ENCODE measurements at regions not wholly inside any gene's neighbourhood (a gene's known extent, or its start where the extent isn't known, plus 50 kb on each side); places are given as distances from the start of the nearest gene placed in this dataset.
"Not testable (repeated sequence)": the region's sequence is repeated elsewhere in the genome, so short reads cannot be mapped to it uniquely, and the experiment has no call there.

DNA sequence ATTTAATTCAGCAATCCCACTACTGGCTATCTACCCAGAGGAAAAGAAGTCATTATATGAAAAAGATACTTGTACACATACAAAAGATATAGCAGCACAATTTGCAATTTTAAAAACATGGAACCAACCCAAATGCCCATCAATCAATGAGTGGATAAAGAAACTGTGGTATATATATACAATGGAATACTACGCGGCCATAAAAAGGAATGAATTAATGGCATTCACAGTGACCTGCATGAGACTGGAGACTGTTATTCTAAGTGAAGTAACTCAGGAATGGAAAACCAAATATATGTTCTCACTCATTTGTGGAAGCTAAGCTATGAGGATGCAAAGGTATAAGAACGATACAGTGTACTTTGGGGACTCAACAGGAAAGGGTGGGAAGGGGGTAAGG is 102.8 kb upstream of the KCNMA1 start:
- DNase-seq: not testable (repeated sequence)

- DNase-seq: no peak
Measured at GRCh38 chr10:77738496-77739158, 101.0 kb upstream of the KCNMA1 start.

GRCh38 chr10:77737608-77738007 is 100.0 kb upstream of the KCNMA1 start:
- no peak for DNase-seq

DNA sequence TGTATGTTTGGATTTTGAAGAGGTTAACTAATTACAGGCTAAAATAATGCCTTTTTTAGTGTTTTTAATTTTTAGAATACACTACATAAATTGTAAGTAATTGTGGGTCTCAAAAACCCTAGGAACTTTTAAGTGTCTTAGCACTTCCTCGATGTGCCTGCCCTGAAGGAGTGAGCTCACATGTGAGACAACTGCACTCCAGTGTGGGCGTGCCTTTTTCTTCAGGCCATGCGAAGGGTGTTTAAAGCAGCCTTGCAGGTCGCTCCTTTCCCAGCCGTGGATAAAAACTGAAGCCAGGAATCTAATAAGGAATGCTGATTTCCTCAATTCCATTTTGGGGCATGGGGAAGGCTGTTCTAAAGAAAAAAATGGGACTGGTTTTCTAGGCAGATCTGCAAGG is 97.5 kb upstream of the KCNMA1 start:
- not testable (repeated sequence) for DNase-seq

- no peak for DNase-seq
Measured at GRCh38 chr10:77732213-77733003, 94.8 kb upstream of the KCNMA1 start.

DNA sequence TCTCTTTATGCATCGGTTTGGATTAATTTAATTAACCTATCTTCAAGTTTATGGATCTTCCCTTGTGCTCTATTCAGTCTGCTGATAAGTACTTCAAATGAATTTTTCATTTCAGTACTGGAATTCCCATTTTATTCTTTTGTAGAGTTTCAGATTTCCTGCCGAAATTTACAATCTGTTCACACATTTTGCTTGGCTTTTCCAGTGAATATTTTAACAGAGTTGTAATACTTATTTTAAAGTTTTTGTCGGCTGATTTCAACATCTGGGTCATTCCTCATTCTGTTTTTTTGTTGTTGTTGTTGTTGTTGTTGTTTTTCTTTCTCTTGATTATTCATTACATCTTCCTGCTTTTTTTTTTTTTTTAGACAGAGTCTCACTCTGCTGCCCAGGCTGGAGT is 89.9 kb upstream of the KCNMA1 start:
- no peak for DNase-seq

- DNase-seq: no peak
Measured at GRCh38 chr10:77726732-77727131, 89.1 kb upstream of the KCNMA1 start.

DNA sequence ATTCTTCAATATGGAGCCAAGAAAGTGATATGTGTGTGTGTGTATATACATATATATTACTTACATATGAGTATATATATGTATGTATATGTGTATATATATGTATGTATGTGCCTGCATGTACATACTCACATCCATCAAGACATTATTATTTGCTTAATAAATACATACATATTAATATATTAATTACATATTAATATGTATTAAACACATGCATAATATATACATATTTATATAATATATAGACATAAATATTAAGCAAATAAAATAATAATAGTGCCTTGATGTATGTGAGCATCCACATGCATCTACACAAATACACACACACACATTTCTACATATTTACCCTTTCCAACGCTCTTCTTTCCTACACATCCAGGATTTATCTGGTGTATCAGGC is 88.7 kb upstream of the KCNMA1 start:
- no peak for DNase-seq

DNA sequence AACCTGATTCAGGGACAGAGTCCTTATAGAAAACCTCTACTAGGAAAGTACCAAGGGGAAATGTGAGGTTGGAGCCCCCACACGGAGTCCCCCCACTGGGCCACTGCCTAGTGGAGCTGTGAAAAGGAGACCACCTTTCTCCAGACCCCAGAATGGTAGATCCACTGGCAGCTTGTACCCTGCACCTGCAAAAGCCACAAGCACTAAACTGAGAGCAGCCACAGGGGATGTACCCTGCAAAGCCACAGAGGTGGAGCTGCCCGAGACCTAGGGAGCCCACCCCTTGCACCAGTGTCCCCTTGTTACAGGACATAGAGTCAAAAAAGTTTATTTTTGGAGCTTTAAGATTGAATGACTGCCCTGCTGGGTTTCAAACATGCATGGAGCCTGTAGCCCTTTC is 87.2 kb upstream of the KCNMA1 start:
- no peak for DNase-seq

DNA sequence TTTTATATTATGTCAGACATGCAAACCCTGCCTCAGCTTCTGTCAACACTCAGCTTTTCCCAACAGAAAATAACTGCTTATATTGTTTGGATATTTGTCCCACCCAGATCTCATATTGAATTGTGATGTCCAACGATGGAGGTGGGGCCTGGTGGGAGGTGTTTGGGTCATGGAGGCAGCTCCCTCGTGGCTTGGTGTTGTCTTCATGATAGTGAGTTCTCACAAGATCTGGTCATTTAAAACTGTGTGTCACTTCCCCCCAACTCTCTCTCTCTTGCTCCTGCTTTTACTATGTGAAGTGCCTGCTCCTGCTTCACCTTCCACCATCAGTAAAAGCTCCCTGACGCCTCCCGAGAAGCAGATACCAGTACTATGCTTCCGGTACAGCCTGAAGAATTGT is 85.8 kb upstream of the KCNMA1 start:
- DNase-seq: no peak

DNA sequence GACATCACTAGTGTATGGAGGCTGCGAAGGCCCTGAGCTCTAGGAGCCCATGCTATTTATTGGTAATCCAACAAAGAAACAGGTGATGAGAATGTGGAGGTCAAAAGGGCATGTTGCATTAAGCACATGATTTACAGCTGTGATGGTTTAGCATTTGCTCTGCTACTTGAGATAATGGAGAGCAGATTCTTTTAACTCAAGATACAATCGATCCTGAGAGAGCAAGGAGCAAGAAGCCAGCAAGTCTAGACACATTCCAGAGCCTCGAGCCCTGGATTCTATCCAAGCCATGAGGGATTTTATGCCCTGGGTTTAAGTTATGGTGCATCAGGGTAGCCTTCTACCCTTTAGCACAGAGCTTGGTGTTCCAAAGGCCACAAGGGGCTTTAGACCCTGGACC is 85.3 kb upstream of the KCNMA1 start:
- DNase-seq: not testable (repeated sequence)

DNA sequence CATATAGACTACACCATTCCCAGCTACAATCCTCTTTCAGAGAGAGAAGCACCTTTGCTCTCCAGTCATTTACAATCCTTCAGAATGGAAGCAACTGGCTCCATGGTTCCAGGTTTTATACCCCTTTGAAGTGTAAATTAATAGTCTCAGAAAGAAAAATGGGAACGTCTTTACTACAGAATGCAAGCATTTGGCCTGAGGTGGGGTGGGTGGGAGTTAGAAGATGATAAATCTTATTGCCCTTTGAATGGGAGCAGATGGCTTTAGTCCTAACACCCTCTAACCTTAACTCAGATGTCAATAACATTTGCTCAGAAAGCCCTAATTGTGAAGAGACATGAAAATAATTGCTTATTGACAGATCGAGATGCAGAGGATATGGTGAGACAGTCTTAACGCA is 84.2 kb upstream of the KCNMA1 start:
- DNase-seq: no peak

DNA sequence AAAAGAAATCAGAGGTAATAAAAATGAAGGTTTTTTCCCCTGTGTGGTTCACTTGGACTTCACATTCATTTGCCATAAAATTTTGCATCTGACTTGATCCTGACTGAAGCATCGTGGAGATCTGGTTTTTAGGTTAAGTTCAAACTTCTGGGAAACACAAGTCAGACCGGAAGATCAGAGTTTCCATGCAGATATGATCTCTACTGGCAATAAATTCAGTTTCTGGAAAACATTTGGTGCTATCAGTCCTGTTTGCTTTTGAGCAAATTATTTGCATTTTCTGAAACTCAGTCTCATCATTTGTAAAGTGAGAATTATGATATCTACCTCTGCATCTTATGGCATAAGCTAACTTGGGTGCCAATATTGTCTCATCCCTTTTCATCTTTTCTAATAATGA is 81.3 kb upstream of the KCNMA1 start:
- no peak for DNase-seq

DNA sequence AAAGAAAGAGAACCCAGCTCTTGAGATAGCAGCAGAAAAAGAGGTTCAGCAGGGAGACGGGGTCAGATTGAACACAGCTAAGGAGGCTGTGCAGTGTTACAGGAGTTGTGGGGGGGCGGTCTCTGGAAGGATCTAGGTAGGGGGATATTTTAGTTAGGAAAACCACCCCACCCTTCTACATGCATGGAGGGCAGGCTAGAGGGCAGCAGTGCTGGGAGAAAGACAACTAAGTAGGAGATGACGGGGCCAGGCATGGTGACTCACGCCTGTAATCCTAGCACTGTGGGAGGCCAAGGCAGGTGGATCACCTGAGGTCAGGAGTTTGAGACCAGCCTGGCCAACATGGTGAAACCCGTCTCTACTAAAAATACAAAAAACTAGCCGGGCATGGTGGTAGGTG is 80.7 kb upstream of the KCNMA1 start:
- not testable (repeated sequence) for DNase-seq

- DNase-seq: no peak
Measured at GRCh38 chr10:77717336-77717735, 79.7 kb upstream of the KCNMA1 start.

- DNase-seq: peak; percentile 44
Measured at GRCh38 chr10:77716458-77717317, 79.1 kb upstream of the KCNMA1 start.

DNA sequence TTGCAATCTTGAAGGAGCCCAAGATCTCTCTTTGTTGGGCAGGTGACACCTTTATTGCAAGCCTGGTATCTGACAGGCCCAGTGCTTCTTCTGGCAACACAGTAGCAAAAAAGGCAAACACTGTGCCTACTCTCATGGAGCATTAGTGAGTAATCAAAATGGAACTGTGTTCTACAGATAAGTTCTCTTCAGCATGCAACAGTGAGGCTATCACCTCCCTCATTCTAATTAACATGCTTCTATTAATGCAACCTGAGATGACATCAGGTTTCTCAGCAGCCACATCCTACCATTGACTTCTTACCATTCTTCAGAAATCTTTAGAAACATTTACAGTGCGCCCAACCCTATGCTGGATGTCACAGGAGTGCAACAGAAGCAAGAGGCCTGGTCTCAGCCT is 77.9 kb upstream of the KCNMA1 start:
- no peak for DNase-seq

DNA sequence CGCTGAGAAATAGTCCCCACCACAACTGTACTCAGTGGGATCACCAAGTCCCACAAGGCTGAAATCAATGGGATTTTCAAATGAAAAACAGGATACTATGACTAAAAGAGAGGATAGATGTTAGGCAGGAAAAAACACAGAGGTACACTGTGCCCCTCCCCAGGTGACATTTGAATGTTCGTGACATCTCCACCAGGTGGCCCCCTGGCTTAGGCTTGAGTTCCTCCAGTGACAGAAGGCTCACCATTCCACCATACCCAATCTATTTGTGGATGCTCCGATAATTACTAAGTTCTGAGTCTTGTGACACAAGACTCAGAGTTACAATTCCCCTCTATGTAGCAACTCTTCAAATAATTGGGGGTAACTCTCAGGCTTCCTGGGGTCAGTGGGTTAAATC is 77.5 kb upstream of the KCNMA1 start:
- DNase-seq: peak; percentile 9

GRCh38 chr10:77713521-77714280 is 76.1 kb upstream of the KCNMA1 start:
- DNase-seq: no peak

DNA sequence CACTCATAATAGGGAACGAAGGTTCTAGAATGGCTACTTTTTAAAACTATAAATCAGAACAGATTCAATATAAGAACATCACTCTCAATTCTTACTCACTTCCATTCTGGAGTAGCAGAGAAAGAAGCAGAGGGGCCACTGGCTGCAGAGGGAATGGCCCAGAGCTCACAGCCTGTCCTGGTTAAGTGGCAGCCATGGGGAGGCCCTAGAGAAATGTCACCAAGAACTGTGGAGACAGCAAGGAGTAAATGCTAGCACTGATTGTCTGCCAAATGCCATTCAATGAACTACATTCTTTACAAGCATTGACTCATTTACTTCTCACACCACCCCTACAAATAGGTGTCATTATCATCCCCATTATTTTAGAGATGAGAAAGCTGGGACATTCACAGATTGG is 74.6 kb upstream of the KCNMA1 start:
- DNase-seq: no peak

GRCh38 chr10:77711683-77712049 is 74.1 kb upstream of the KCNMA1 start:
- DNase-seq: no peak

GRCh38 chr10:77710759-77711682 is 73.4 kb upstream of the KCNMA1 start:
- DNase-seq: peak; percentile 73

All from NCI-H345 (cell line).